K562 (cell line): ENCODE measurements at regions not wholly inside any gene's neighbourhood (a gene's known extent, or its start where the extent isn't known, plus 50 kb on each side); places are given as distances from the start of the nearest gene placed in this dataset.
A peak's percentile ranks its signal among the peaks of the same experiment; 100 is the strongest.

Source experiments
- ATAC-seq: fragments of 200-7000 bp; cut with Tn5 transposase; 3 replicates; pipeline ENCODE4 v1.9.1; 2020; ENCODE audit warnings: moderate library complexity
- BruUV-seq: library from RNA; stranded (reverse); fragments of 400-500 nt; replicated peaks from 2 replicates; lab custom pipeline; 2021; lab: Mats Ljungman, UMichigan
- CTCF ChIA-PET: fragments of 300-600 bp; formaldehyde crosslinking; extraction: SDS; loops from one replicate; lab custom pipeline; 2021; ENCODE audit warnings: low intra/inter-chr PET ratio; lab: Yijun Ruan, JAX
- POLR2A ChIA-PET: fragments of 300-600, 350-650 bp; sonication (Branson Sonifier 250); formaldehyde crosslinking; extraction: SDS; loops from one replicate; lab custom pipeline; 2021; ENCODE audit warnings: antibody characterized with exemption, inconsistent platforms; lab: Yijun Ruan, JAX
- DNase-seq, 4 experiments: peaks; one replicate each; pipeline versions ENCODE4 v3.0.0 to v3.0.0-alpha.2; 2011 to 2018; ENCODE audit warnings: low spot score in 3 of 4, mixed read lengths in 3 of 4; ENCODE audit errors: extremely low read depth in 1 of 4
- FAIRE-seq: peaks from 2 replicates; lab custom pipeline; 2011; peaks lifted over from hg19 to GRCh38; lab: Jason Lieb, UNC
- H2AFZ ChIP-seq: 2 replicates; pipeline ENCODE4 v1.6.0; 2011; ENCODE audit warnings: low read depth, low read length, control low read depth, inconsistent platforms
- H3K27ac ChIP-seq: fragments of 200-600 bp; 3 replicates; pipeline ENCODE4 v1.8.0; 2011; ENCODE audit warnings: low read depth, mild to moderate bottlenecking, control low read depth, inconsistent platforms, low read length, moderate library complexity, mixed read lengths; ENCODE audit errors: extremely low read depth
- H3K27me3 ChIP-seq, 2 experiments: fragments of 300-600 bp in 1 of 2; 2 replicates in 1 of 2; 3 replicates in 1 of 2; pipeline versions ENCODE4 v1.6.0 to v1.8.0; 2011; ENCODE audit warnings: inconsistent platforms in 2 of 2, low read length in 2 of 2, mild to moderate bottlenecking in 1 of 2, mixed read lengths in 1 of 2, moderate library complexity in 1 of 2; ENCODE audit not compliant: control insufficient read depth in 2 of 2, insufficient read depth in 2 of 2
- H3K36me3 ChIP-seq: fragments of 300-600 bp; 3 replicates; pipeline ENCODE4 v1.8.0; 2011; ENCODE audit warnings: mild to moderate bottlenecking, low read length, inconsistent platforms; ENCODE audit not compliant: control insufficient read depth, insufficient read depth
- H3K4me1 ChIP-seq, 2 experiments: fragments of 200-600 bp in 1 of 2; replicated peaks in 1 of 2; 2 replicates in 1 of 2; 3 replicates in 1 of 2; pipeline versions ENCODE4 v1.5.1 to v1.8.0; 2011; ENCODE audit warnings: inconsistent platforms in 2 of 2, low read length in 2 of 2, mild to moderate bottlenecking in 1 of 2, mixed read lengths in 1 of 2, moderate library complexity in 1 of 2; ENCODE audit not compliant: control insufficient read depth in 2 of 2, insufficient read depth in 2 of 2
- H3K4me2 ChIP-seq: 2 replicates; pipeline ENCODE4 v1.6.1; 2011; ENCODE audit warnings: low read length, control low read depth, inconsistent platforms, mixed read lengths; ENCODE audit not compliant: insufficient read depth
- H3K4me3 ChIP-seq: fragments of 200-600 bp; sonication (generic), shearing (Covaris generic); 2 replicates; pipeline ENCODE4 v1.5.1; 2016; ENCODE audit warnings: control low read depth, inconsistent platforms
- H3K79me2 ChIP-seq: fragments of 200-600 bp; 3 replicates; pipeline ENCODE4 v1.8.0; 2011; ENCODE audit warnings: low read length, inconsistent platforms; ENCODE audit not compliant: control insufficient read depth, insufficient read depth
- H3K9ac ChIP-seq, 2 experiments: 2 replicates each; pipeline versions ENCODE4 v1.6.0 to v1.6.1; 2011; ENCODE audit warnings: low read depth in 2 of 2, low read length in 2 of 2, control low read depth in 1 of 2, inconsistent platforms in 1 of 2, mild to moderate bottlenecking in 1 of 2, mixed read lengths in 1 of 2; ENCODE audit not compliant: insufficient read depth in 1 of 2
- H3K9me1 ChIP-seq: one replicate; pipeline ENCODE4 v1.6.0; 2011; ENCODE audit warnings: inconsistent platforms, mild to moderate bottlenecking, low read length, moderate library complexity; ENCODE audit not compliant: control insufficient read depth, insufficient read depth
- H3K9me3 ChIP-seq: replicated peaks from 2 replicates; pipeline ENCODE4 v1.5.1; 2011; ENCODE audit warnings: low read depth, low read length, inconsistent platforms; ENCODE audit not compliant: control insufficient read depth, insufficient read depth
- H4K20me1 ChIP-seq: replicated peaks from 2 replicates; pipeline ENCODE4 v1.6.1; 2011; ENCODE audit warnings: low read length, inconsistent platforms, mixed read lengths; ENCODE audit not compliant: control insufficient read depth, insufficient read depth
- BDP1 ChIP-seq: IDR thresholded peaks from 3 replicates; pipeline ENCODE4 v1.6.1; 2011; ENCODE audit not compliant: insufficient read length, insufficient read depth
- CXXC5 ChIP-seq: fragments of 250-450 bp; sonication (Bioruptor Pico); IDR thresholded peaks from 2 replicates; pipeline ENCODE4 v1.8.0; 2022; ENCODE audit warnings: inconsistent platforms, mild to moderate bottlenecking, moderate library complexity
- E2F5 ChIP-seq: sonication (generic); formaldehyde crosslinking; IDR thresholded peaks from 2 replicates; pipeline ENCODE4 v1.8.0; 2022; ENCODE audit warnings: mild to moderate bottlenecking, missing genetic modification reagents
- ELF4 ChIP-seq: fragments of 450-650 bp; formaldehyde crosslinking; IDR thresholded peaks from 2 replicates; pipeline ENCODE4 v1.4.0; 2022; ENCODE audit warnings: missing genetic modification characterization
- MAFF ChIP-seq: IDR thresholded peaks from 2 replicates; pipeline ENCODE4 v1.6.1; 2012; ENCODE audit warnings: low read length, improper control_type of control experiment
- PRMT5 ChIP-seq: sonication (generic); formaldehyde crosslinking; IDR thresholded peaks from 2 replicates; pipeline ENCODE4 v1.5.0; 2020; ENCODE audit warnings: missing genetic modification reagents
- RERE ChIP-seq: sonication (generic); formaldehyde crosslinking; IDR thresholded peaks from 2 replicates; pipeline ENCODE4 v1.8.0; 2023; ENCODE audit warnings: missing genetic modification reagents, mild to moderate bottlenecking, borderline replicate concordance
- SNIP1 ChIP-seq: fragments of 450-650 bp; IDR thresholded peaks from 2 replicates; pipeline ENCODE4 v1.7.1; 2017; ENCODE audit warnings: low read depth, mild to moderate bottlenecking
- THRAP3 ChIP-seq: fragments of 450-650 bp; IDR thresholded peaks from 2 replicates; pipeline ENCODE4 v1.6.1; 2016; ENCODE audit warnings: mild to moderate bottlenecking, inconsistent platforms, borderline replicate concordance
- ZNF263 ChIP-seq: sonication (generic); formaldehyde crosslinking; IDR thresholded peaks from 2 replicates; pipeline ENCODE4 v1.8.0; 2022; ENCODE audit warnings: mild to moderate bottlenecking, missing genetic modification reagents, borderline replicate concordance
- ZNF431 ChIP-seq: sonication (generic); formaldehyde crosslinking; IDR thresholded peaks from 2 replicates; pipeline ENCODE4 v1.8.0; 2022; ENCODE audit warnings: mild to moderate bottlenecking, missing genetic modification reagents
- WGBS: fragments of 100-300 bp; shearing (Covaris generic); methylation state at CpG from one replicate; pipeline ENCODE4 v1.1.6; 2016; ENCODE audit warnings: low coverage, mixed read lengths; ENCODE audit not compliant: insufficient coverage; ENCODE audit errors: missing lambda C conversion rate; 5-methylcytosine and 5-hydroxymethylcytosine counted together
- in situ Hi-C: fragments of 300-500 bp; cut with MboI; formaldehyde crosslinking; loops from 4 replicates; pipeline ENCODE4 v1.15.0; 2018; ENCODE audit warnings: inconsistent platforms, mixed read lengths
- intact Hi-C: fragments of 100-400 bp; cut with micrococcal nuclease; formaldehyde crosslinking; loops from 2 replicates; pipeline ENCODE4 v1.14.2; 2022

GRCh38 chr21:35211782-35212181 lies 162.7 kb upstream of the RUNX1 start:
- ChIA-PET POLR2A (no interaction called here), CTCF (no interaction called here)
- H3K4me2 ChIP-seq: no peak overlapping the region

GRCh38 chr21:35210093-35210492 lies 161.0 kb upstream of the RUNX1 start:
- no peaks in the 10 kb centered on the region for H4K20me1 ChIP-seq
- FAIRE-seq: no peak
- POLR2A ChIA-PET: interaction anchor here (1.9 kb wide), 1 partner anchor 12 kb away, joined by 9 read pairs; no protein-coding TSS in a partner anchor
- intact Hi-C loops: no loop called here
- WGBS: 32% methylated on average over 4 of the region's 4 CpGs
- no TSS peak for BruUV-seq
- H3K4me2 ChIP-seq: no peak overlapping the region
- H3K9me3 ChIP-seq: no peaks in the 10 kb centered on the region
- H2AFZ ChIP-seq: peak overlapping the region; percentile 33; the same call in 1 of the 2 replicates
- no peaks in the 10 kb centered on the region for H3K36me3 ChIP-seq
- ATAC-seq: no peak
- no peak for DNase-seq
- H3K79me2 ChIP-seq: no peaks in the 10 kb centered on the region
- no peak overlapping the region for H3K9ac ChIP-seq
- no peak overlapping the region for H3K27ac ChIP-seq
- peaks cover 19 to 21% of the 10 kb centered on the region in 2 experiments for H3K4me1 ChIP-seq
- CTCF ChIA-PET: no interaction called here
- in situ Hi-C loops: no loop called here
- no peak overlapping the region for H3K4me3 ChIP-seq
- H3K27me3 ChIP-seq: no peaks in the 10 kb centered on the region
- H3K9me1 ChIP-seq: no peaks in the 10 kb centered on the region
- TF ChIP-seq SNIP1 (no peak), BDP1 (no peak), ZNF263 (no peak), PRMT5 (CRISPR knock-in tag) (no peak), ELF4 (no peak), RERE (CRISPR knock-in tag) (no peak), CXXC5 (CRISPR knock-in tag) (no peak), ZNF431 (CRISPR knock-in tag) (no peak), THRAP3 (no peak), E2F5 (CRISPR knock-in tag) (no peak)

More at GRCh38 chr21:35211782-35212181, 162.7 kb upstream of the RUNX1 start:
- no TSS peak for BruUV-seq
- no peak overlapping the region for H3K4me3 ChIP-seq
- WGBS: 33% methylated on average over 6 of the region's 6 CpGs
- no peaks in the 10 kb centered on the region for H3K79me2 ChIP-seq
- H2AFZ ChIP-seq: no peak overlapping the region
- H3K9ac ChIP-seq: no peak overlapping the region
- DNase-seq (no peak), ATAC-seq (no peak), FAIRE-seq (no peak)
- in situ Hi-C loops (no loop called here), intact Hi-C loops (no loop called here)
- H3K27ac ChIP-seq: no peak overlapping the region
- no peaks in the 10 kb centered on the region for H3K36me3 ChIP-seq
- peaks cover 4 to 7% of the 10 kb centered on the region in 2 experiments; a peak in 4 of 5 replicates for H3K4me1 ChIP-seq
- H3K9me3 ChIP-seq: no peaks in the 10 kb centered on the region
- no peak for TF ChIP-seq MAFF
- H3K27me3 ChIP-seq: no peaks in the 10 kb centered on the region
- no peaks in the 10 kb centered on the region for H3K9me1 ChIP-seq
- no peaks in the 10 kb centered on the region for H4K20me1 ChIP-seq
